Small intestine (tissue), 7 donors: ENCODE measurements at regions not wholly inside any gene's neighbourhood (a gene's known extent, or its start where the extent isn't known, plus 50 kb on each side); places are given as distances from the start of the nearest gene placed in this dataset.
A peak's percentile ranks its signal among the peaks of the same experiment; 100 is the strongest.
"Not testable (repeated sequence)": the region's sequence is repeated elsewhere in the genome, so short reads cannot be mapped to it uniquely, and the experiment has no call there.

Experiments
- DNase-seq, 2 donors: peaks; one replicate each; pipeline versions ENCODE4 v3.0.0 to v3.0.0-alpha.2; 2013
- FAIRE-seq: peaks from 2 replicates; lab custom pipeline; 2012; peaks lifted over from hg19 to GRCh38; lab: Jason Lieb, UNC
- H3K27ac ChIP-seq, 3 donors: one replicate each; pipeline ENCODE4 v1.5.1; 2013; ENCODE audit warnings: low read length in 2 of 3, mild to moderate bottlenecking in 2 of 3, control low read depth in 1 of 3, inconsistent platforms in 1 of 3, low read depth in 1 of 3, moderate library complexity in 1 of 3
- H3K27me3 ChIP-seq, 3 donors: one replicate each; pipeline ENCODE4 v1.6.1; 2013; ENCODE audit warnings: low read length in 3 of 3, inconsistent platforms in 1 of 3; ENCODE audit not compliant: control insufficient read depth in 3 of 3, insufficient read depth in 3 of 3
- H3K36me3 ChIP-seq, 3 donors: one replicate each; pipeline ENCODE4 v1.6.1; 2013; ENCODE audit warnings: low read length in 3 of 3, inconsistent platforms in 1 of 3, low read depth in 1 of 3, mild to moderate bottlenecking in 1 of 3, moderate library complexity in 1 of 3; ENCODE audit not compliant: control insufficient read depth in 3 of 3, insufficient read depth in 2 of 3
- H3K4me1 ChIP-seq, 3 donors: one replicate each; pipeline ENCODE4 v1.6.1; 2013; ENCODE audit warnings: low read length in 2 of 3, inconsistent platforms in 1 of 3, low read depth in 1 of 3, mild to moderate bottlenecking in 1 of 3, moderate library complexity in 1 of 3; ENCODE audit not compliant: control insufficient read depth in 3 of 3, insufficient read depth in 2 of 3
- H3K4me3 ChIP-seq, 3 donors: one replicate each; pipeline ENCODE4 v1.5.1; 2013; ENCODE audit warnings: low read length in 3 of 3, control low read depth in 1 of 3, inconsistent platforms in 1 of 3, low read depth in 1 of 3, mild to moderate bottlenecking in 1 of 3, moderate library complexity in 1 of 3
- H3K9me3 ChIP-seq, 2 donors: one replicate each; pipeline ENCODE4 v1.6.1; 2013; ENCODE audit warnings: low read depth in 1 of 2, low read length in 1 of 2; ENCODE audit not compliant: control insufficient read depth in 2 of 2, insufficient read depth in 1 of 2
- WGBS, 3 donors: extraction: QIAGEN DNeasy Blood & Tissue Kit; methylation state at CpG; one replicate each; pipeline ENCODE4 v1.1.7; 2013; 5-methylcytosine and 5-hydroxymethylcytosine counted together
- donor health status: healthy with polysubstance abuse.
- donor health status: control.
- donor health status: control.
- donor health status: Bipolar disorder and iron deficiency.
- donor health status: healthy.

DNA sequence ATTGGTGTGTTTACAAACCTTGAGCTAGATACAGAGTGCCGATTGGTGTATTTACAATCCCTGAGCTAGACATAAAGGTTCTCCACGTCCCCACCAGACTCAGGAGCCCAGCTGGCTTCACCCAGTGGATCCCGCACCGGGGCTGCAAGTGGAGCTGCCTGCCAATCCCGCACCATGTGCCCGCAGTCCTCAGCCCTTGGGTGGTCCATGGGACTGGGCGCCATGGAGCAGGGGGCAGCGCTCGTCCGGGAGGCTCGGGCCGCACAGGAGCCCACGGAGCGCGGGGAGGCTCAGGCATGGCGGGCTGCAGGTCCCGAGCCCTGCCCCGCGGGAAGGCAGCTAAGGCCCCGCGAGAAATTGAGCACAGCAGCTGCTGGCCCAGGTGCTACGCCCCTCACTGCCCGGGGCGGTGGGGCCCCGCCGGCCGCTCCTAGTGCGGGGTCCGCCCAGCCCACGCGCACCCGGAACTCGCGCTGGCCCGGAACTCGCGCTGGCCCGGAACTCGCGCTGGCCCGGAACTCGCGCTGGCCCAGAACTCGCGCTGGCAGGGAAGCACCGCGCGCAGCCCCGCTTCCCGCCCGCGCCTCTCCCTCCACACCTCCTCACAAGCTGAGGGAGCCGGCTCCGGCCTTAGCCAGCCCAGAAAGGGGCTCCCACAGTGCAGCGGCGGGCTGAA lies 342.2 kb downstream of the RFPL4B start:
- WGBS, 3 donors = 96 to 98% (median 96%) methylated on average over 38 to 55 of the region's 56 CpGs
- H3K36me3 ChIP-seq, H3K27ac ChIP-seq, H3K9me3 ChIP-seq, DNase-seq, H3K4me1 ChIP-seq, H3K4me3 ChIP-seq, H3K27me3 ChIP-seq, FAIRE-seq: not testable (repeated sequence)

DNA sequence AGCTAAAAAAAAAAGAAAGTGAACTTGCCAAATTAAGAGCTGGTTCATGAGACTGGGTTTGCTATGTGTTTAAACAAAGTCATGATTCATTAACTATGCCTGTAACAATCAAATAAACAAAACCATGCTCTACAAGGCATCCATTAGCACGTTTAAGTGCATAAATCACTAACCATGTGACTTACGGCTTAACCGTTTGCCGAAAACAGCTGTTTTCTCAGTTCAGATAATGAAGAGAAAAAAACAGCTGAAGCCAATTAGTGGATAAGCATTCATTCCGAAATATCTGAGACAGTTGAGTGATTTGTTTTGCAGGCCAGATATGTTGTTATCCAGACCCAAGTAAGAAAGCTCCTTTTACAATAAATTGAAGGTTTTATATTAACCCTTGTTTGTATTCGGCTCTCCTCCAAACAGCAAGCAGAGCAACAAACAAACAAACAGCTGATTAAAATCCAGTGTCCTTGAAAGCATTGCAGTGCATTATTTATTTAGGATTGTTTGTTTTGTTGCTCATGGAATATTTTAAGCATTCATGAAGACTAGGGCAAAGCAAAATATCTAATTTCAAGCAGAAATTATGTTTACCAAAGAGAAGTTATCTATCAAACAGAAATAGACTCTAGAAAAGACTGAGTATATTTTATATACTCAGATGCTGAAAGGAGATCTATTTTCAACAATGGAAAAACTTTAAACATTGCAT lies 343.5 kb downstream of the RFPL4B start:
- Histone ChIP-seq H3K36me3 (no peaks in the 10 kb centered on the region), H3K4me1 (no peaks in the 10 kb centered on the region), H3K4me3 (no peak overlapping the region), H3K27me3 (no peaks in the 10 kb centered on the region), H3K27ac (no peak overlapping the region), H3K9me3 (no peaks in the 10 kb centered on the region)
- FAIRE-seq (no peak), DNase-seq (peak in 1 of 2 donors; percentile 3)
- 43 to 59% (median 45%) methylated on average over 6 of the region's 6 CpGs for WGBS, 3 donors

DNA sequence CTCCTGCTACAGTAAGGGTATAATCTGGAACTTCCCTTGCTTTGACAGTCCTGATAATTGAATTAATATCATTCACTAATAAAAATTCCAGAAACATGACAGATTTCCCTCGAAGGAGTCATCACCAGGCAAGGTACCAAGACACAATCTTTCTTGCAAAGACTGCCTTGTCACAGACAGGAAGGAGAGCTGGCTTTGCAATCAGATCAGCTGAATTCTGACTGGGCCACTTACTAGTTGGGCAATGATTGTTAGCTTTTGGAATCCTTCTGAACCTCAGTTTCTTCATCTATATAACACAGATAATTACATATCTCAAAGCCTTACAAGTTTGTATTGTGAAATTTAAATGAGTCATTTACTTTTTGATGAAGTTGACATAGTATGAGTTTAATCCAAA lies 344.2 kb downstream of the RFPL4B start:
- FAIRE-seq = no peak
- DNase-seq = no peak
- WGBS, 3 donors = 9 to 20% (median 13%) methylated on average over 1 of the region's 1 CpG
- Histone ChIP-seq H3K9me3 (no peaks in the 10 kb centered on the region), H3K36me3 (no peaks in the 10 kb centered on the region), H3K4me3 (no peak overlapping the region), H3K27ac (no peak overlapping the region), H3K27me3 (no peaks in the 10 kb centered on the region), H3K4me1 (no peaks in the 10 kb centered on the region)

DNA sequence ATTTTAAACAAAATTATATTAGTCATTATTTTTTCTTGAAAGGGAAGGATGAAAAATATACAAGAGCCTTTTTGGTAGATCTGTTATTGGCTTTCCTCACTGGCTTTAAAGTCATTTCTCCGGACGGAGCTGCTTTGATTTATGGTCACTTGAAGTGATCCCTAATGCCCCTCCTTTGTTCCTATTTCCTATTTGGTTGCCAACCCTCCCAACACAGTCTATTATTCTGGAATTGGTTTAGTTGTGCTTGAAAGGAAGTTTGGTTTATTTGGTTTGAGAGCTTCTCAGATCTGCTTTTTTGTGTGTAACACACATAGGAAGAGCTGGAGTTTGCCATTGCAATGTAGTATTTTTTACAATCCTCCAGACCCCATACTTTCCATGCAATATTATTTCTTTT lies 347.9 kb downstream of the RFPL4B start:
- WGBS, 3 donors = 48 to 54% (median 50%) methylated on average over 2 of the region's 2 CpGs
- H3K4me3 ChIP-seq = no peak overlapping the region
- H3K27me3 ChIP-seq = no peaks in the 10 kb centered on the region
- FAIRE-seq (no peak), DNase-seq (no peak)
- no peaks in the 10 kb centered on the region for H3K4me1 ChIP-seq
- H3K9me3 ChIP-seq = no peaks in the 10 kb centered on the region
- no peak overlapping the region for H3K27ac ChIP-seq
- H3K36me3 ChIP-seq = no peaks in the 10 kb centered on the region

DNA sequence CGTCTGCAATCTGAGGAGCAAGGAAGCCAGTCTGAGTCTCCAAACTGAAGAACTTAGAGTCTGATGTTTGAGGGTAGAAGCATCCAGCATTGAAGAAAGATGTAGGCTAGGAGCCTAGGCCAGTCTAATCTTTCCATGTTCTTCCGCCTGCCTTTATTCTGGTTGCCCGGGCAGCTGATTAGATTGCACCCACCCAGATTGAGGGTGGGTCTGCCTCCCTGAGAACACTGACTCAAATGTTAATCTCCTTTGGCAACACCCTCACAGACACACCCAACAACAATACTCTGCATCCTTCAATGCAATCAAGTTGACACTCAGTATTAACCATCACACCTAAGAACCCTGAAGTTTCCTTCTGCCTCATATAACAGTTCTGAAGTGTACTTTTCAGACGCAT lies 350.1 kb downstream of the RFPL4B start:
- Histone ChIP-seq H3K4me3 (no peak overlapping the region), H3K27me3 (no peaks in the 10 kb centered on the region), H3K27ac (no peak overlapping the region), H3K4me1 (no peaks in the 10 kb centered on the region), H3K9me3 (no peaks in the 10 kb centered on the region), H3K36me3 (no peaks in the 10 kb centered on the region)
- DNase-seq (no peak), FAIRE-seq (no peak)
- WGBS, 3 donors = 71 to 91% (median 90%) methylated on average over 4 of the region's 4 CpGs

DNA sequence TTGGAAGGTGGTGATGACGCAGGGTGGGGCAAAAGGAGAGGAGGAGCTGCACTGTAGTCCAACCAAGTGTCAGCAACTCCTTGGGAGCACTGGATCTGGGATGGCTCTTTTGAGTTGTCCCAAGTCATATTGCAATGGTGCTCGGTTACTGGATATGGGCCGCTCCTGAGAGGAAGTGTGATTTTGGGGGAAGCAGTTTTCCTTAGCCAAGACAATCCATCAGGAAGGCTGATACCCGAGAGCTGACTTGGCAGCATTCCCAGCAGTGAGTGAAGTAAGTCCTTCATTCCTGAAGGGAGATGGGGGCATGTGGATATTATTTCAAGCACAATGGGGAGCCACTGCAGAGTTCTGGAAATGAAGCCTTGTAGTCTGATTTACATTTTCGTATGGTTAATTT lies 354.1 kb downstream of the RFPL4B start:
- WGBS, 3 donors = 67 to 74% (median 69%) methylated on average over 5 of the region's 5 CpGs
- Histone ChIP-seq H3K36me3 (no peaks in the 10 kb centered on the region), H3K4me1 (no peaks in the 10 kb centered on the region), H3K27ac (no peak overlapping the region), H3K27me3 (no peaks in the 10 kb centered on the region), H3K9me3 (no peaks in the 10 kb centered on the region), H3K4me3 (no peak overlapping the region)
- FAIRE-seq (no peak), DNase-seq (no peak)

DNA sequence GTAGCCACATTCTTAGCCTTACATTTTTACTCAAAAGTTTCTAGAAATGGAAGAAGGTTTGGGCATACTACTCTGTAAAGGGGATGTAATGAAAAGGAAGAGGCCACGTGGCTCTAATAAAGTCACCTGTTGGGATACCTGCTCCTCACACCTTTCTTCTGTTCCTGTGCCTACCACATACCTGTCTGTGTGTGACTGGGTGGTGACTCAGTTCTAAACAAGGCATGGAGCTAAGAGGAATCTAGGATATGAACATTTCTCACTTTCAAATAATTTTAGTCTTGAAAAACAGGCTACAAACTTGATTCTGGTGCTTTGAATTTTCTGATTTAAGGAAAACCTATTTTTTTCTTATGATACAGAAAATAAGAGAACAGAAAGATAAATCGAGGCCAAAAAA lies 363.6 kb downstream of the RFPL4B start:
- H3K27me3 ChIP-seq = no peaks in the 10 kb centered on the region
- no peak for FAIRE-seq
- no peak for DNase-seq
- no peaks in the 10 kb centered on the region for H3K9me3 ChIP-seq
- no peaks in the 10 kb centered on the region for H3K36me3 ChIP-seq
- no peaks in the 10 kb centered on the region for H3K4me1 ChIP-seq
- WGBS, 3 donors = 55 to 81% (median 55%) methylated on average over 2 of the region's 2 CpGs
- H3K4me3 ChIP-seq = no peak overlapping the region
- H3K27ac ChIP-seq = no peak overlapping the region

DNA sequence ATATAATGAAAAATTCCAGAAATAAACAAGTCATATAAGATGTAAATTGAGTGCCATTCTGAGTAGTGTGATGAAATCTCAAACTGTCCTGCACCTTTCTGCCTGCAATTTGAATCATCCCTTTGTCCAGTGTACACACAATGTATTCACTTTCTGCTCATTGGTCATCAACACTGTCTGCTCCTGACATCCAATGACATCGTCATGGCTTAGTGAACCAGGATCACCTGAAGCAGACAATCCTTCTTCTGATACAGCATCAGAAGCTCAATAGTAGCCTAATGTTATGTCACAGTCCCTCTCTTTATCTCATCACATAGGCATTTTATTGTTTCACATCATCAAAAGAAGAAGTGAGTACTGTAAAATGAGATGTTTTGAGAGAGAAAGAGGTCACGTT lies 366.3 kb downstream of the RFPL4B start:
- 78 to 86% (median 79%) methylated on average over 2 of the region's 2 CpGs for WGBS, 3 donors
- FAIRE-seq = no peak

More for the DNA sequence above, 366.3 kb downstream of the RFPL4B start:
- no peak for DNase-seq
- Histone ChIP-seq H3K27ac (no peak overlapping the region), H3K4me1 (no peaks in the 10 kb centered on the region), H3K4me3 (no peak overlapping the region), H3K36me3 (no peaks in the 10 kb centered on the region), H3K27me3 (no peaks in the 10 kb centered on the region), H3K9me3 (no peaks in the 10 kb centered on the region)
